ENCODE measurements at regions not wholly inside any gene's neighbourhood (a gene's known extent, or its start where the extent isn't known, plus 50 kb on each side); places are given as distances from the start of the nearest gene placed in this dataset.

DNA sequence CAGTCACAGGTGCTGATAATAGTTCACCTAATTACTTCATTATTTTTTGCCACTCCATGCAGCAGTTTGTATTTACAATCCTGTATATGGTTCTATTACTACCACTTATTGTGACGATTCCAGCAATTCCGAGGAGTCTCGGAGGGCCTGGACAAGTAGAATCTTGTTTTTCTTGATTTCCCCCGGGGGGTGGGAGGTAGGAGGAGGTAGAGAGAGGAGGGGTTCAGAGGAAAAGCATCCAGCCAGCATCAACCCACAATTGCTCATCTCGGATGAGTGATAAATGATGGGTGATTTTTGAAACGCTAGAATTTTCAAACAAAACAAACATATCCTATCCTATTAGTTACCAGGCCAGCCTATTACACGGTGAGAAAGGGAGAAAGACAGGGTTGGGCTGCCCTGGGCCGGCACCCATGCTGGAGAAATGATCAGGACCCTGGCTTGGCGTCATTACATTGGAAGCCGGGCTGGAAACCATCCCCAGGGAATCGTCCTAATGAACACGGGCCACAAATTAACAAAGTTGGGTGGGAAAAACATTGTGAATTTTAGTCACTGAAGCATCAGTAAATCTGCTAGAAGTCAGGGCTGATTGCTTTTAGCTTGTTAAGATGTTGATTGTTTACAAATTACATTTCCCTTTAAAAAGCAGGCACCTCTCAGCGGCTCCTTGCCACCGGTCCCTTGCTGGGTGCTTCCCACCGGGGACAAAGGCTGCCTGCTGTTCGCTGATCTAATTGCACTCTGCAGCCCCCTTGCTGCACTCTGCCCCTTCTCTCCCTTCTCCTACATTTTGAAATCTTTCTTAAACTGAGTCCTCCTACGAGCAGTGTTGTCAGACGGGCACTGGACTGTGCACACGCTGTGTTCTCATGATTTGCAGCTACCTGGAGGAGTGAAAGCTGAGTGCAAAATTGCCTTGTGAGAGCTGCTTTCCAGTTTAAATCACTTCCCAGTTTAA lies 95.5 kb downstream of the FAM204A start:
- no peak for TF ChIP-seq POLR2AphosphoS5 (IDR thresholded peaks at IDR 0.05)
- TF ChIP-seq, protein P1, sequence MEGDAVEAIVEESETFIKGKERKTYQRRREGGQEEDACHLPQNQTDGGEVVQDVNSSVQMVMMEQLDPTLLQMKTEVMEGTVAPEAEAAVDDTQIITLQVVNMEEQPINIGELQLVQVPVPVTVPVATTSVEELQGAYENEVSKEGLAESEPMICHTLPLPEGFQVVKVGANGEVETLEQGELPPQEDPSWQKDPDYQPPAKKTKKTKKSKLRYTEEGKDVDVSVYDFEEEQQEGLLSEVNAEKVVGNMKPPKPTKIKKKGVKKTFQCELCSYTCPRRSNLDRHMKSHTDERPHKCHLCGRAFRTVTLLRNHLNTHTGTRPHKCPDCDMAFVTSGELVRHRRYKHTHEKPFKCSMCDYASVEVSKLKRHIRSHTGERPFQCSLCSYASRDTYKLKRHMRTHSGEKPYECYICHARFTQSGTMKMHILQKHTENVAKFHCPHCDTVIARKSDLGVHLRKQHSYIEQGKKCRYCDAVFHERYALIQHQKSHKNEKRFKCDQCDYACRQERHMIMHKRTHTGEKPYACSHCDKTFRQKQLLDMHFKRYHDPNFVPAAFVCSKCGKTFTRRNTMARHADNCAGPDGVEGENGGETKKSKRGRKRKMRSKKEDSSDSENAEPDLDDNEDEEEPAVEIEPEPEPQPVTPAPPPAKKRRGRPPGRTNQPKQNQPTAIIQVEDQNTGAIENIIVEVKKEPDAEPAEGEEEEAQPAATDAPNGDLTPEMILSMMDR (IDR thresholded peaks at IDR 0.05), result no peak

All from prostate gland (tissue), 2 donors.